GM12865 (cell line): ENCODE measurements at regions not wholly inside any gene's neighbourhood (a gene's known extent, or its start where the extent isn't known, plus 50 kb on each side); places are given as distances from the start of the nearest gene placed in this dataset.

ENCODE experiments used
- DNase-seq: peaks from one replicate; pipeline ENCODE4 v3.0.0; 2010; ENCODE audit warnings: low read depth
- H3K4me3 ChIP-seq: 2 replicates; pipeline ENCODE4 v1.5.1; 2011; ENCODE audit warnings: mild to moderate bottlenecking, low read depth, low read length, control low read depth
- CTCF ChIP-seq: IDR thresholded peaks from 2 replicates; pipeline ENCODE4 v1.5.1; 2011; ENCODE audit warnings: low read length, control low read depth, low read depth, inconsistent platforms; ENCODE audit not compliant: insufficient read depth; ENCODE audit errors: missing control alignments

DNA sequence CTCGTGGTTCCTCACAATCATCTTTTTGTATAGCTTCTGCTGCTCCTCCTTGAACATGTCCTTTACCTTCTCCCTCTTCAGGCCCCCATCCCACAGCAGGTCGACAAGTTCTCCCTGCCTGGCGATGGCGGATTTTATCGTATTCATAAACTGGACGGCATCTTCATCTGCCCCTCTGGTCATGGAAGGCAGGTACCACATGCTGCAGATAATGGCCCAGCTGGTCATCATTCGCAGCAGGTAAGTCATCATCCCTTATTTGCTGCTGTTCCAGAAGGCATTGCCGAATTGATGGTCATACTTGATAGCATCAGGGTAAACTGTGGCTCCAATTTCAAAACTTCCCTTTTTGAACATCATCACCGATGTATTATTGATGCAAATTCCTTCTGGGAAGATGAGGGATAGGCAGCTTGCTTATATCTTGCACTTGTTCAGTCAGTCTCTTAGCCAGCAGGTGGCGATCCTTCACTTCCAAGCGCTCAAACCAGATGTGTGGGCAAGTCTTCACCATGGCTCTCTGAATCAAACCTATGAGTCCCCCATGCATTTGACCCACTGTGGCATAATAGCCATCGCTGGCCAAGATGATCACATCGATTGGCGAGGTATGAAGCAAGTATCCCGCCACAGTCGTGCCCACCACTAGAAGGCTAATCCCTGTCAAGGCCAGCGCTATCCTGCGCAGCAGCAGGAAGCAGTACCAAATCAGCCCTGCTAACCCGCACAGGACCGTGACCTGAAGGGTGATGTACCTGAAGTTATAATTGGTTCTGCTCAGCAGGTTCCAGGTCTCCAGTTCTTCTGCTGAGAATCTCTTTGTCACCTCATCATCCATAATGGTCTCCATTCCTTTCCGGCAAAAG is 381.5 kb upstream of the STXBP6 start:
- DNase-seq, result no peak
- no peak overlapping the region for H3K4me3 ChIP-seq
- TF ChIP-seq CTCF, result no peak

DNA sequence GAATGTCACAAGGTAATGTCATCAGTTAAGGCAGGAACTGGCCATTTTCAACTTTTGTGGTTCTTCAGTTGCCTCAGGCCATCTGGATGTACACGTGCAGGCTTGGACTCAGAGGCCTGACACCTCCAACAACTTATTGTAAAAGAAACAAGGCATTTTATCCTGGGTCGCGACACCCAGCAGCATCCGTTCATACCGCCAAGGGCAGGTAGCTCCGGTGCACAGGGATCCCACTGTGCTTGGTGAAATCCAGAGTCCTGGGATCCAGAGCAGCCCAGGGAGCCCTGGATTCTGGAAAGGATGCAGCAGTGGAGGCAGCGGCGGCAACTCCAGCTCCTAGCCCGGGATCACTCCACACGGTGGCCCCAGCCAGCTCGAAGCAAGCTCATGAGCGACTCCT is 380.9 kb upstream of the STXBP6 start:
- H3K4me3 ChIP-seq, result no peak overlapping the region
- DNase-seq, result no peak
- TF ChIP-seq CTCF, result no peak

DNA sequence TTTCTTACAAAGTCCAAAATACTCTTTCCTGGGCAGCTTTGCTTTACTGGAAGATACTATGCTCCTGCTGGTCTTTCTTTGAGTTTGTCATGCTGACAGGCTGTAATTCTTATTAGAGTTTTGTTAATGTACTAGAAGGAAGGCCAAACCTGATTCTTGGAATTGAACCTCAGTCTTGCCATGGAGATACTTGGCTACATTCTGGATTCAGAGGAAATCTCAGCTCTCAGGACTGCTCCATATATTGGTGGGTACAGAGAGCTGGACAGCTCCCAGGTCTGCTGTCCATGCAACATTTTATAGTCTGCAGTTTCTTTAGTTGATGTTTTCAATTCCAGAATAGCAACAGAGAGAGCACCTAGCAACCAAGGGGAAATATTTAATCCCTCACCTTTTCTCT is 363.1 kb upstream of the STXBP6 start:
- no peak overlapping the region for H3K4me3 ChIP-seq
- DNase-seq, result no peak
- no peak for TF ChIP-seq CTCF

DNA sequence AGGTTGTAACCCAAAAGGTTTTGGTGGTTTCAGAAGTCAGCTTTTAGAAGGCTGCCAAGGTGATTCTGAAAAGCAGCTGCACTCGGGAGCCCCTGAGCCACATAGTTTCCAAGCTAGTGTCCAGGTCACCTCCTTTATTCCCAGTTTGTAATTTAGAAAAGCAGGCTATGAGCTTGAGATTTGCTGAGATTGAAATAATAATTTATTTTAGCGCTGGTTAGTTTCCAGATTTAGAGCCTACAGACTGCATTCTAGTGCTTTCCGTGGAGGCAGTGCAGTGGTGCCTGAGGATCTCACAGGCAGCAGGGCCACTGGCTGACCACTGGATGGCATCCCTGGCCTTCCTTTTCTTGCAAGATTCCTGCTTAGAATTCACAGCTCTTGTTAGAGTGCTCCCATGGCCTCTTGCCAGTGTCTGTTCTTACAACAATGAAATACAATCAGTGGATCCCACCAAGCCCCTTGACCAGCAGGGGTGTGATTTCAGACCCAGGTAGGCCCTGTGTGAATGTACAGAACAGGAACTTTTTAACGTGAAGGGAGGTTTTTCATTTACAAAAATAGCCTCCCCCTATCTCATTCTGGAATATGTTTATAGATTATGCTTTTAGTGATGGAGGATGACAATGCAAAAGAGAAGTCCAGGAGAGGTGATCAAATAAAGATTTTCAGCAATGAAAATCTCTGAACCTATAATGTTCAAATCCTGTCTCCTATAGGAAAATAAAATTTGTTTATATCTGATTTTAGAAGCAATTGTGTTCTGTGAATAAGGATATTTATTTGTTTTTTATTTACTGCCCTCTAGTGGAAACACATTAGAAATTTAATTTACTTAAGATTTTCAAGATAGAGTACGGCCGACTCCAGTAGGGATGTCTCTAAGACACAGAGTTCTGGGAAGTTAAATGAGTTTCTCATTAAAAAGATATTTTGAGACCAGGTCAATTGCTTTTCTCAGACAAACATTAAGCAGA is 362.1 kb upstream of the STXBP6 start:
- DNase-seq, result no peak
- TF ChIP-seq CTCF, result no peak
- no peak overlapping the region for H3K4me3 ChIP-seq

DNA sequence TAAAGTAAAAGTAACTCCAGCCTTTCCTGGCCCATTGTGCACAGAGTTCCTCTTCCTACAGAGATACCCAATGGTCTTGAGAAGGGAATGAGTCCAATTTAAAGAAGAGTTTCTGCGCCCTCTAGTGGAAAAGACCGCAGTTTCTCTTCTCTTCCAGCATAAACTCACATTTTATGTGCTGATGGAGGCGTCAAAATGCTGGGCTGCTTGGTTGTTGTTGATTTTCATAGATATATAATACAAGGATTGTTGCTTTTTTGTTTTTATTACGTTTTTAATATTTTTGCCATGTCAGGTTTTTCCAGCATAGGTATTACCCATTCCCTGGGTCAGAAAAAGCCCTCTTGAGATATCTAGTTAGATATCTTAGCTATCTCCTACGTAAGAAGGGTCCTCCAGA is 356.9 kb upstream of the STXBP6 start:
- peak; percentile 11 for DNase-seq
- no peak overlapping the region for H3K4me3 ChIP-seq

More for the DNA sequence above, 356.9 kb upstream of the STXBP6 start:
- TF ChIP-seq CTCF, result peak; percentile 12
